Loucy (cell line): ENCODE measurements at regions not wholly inside any gene's neighbourhood (a gene's known extent, or its start where the extent isn't known, plus 50 kb on each side); places are given as distances from the start of the nearest gene placed in this dataset.

Experiments
- H2AFZ ChIP-seq: fragments of 200-600 bp; sonication (generic); 2 replicates; pipeline ENCODE4 v1.6.0; 2016; ENCODE audit warnings: antibody characterized with exemption, mild to moderate bottlenecking, low read length, moderate library complexity
- H3F3A ChIP-seq: fragments of 200-600 bp; 2 replicates; pipeline ENCODE4 v1.6.0; 2016; ENCODE audit warnings: antibody characterized with exemption, low read depth, mild to moderate bottlenecking
- H3K27me3 ChIP-seq: fragments of 200-600 bp; sonication (generic); 2 replicates; pipeline ENCODE4 v1.6.1; 2014; ENCODE audit warnings: low read length, mild to moderate bottlenecking; ENCODE audit not compliant: insufficient read depth, poor library complexity, severe bottlenecking
- H3K36me3 ChIP-seq: fragments of 200-600 bp; sonication (generic); 2 replicates; pipeline ENCODE4 v1.6.1; 2016; ENCODE audit warnings: low read length; ENCODE audit not compliant: insufficient read depth
- H3K4me1 ChIP-seq: fragments of 200-600 bp; sonication (generic); 2 replicates; pipeline ENCODE4 v1.5.1; 2014; ENCODE audit warnings: low read length, mild to moderate bottlenecking; ENCODE audit not compliant: insufficient read depth, poor library complexity, severe bottlenecking
- H3K4me2 ChIP-seq: fragments of 200-600 bp; sonication (generic); 2 replicates; pipeline ENCODE4 v1.6.0; 2014; ENCODE audit warnings: antibody characterized with exemption, low read length, low read depth, mild to moderate bottlenecking; ENCODE audit not compliant: poor library complexity, severe bottlenecking
- H3K4me3 ChIP-seq: fragments of 200-600 bp; sonication (generic); 2 replicates; pipeline ENCODE4 v1.5.1; 2014; ENCODE audit warnings: low read length, mild to moderate bottlenecking, mixed read lengths; ENCODE audit not compliant: poor library complexity, severe bottlenecking
- H3K79me2 ChIP-seq: fragments of 200-600 bp; sonication (generic); 2 replicates; pipeline ENCODE4 v1.6.1; 2014; ENCODE audit warnings: low read length; ENCODE audit not compliant: insufficient read depth
- H3K9ac ChIP-seq: fragments of 200-600 bp; sonication (generic); 2 replicates; pipeline ENCODE4 v1.6.0; 2014; ENCODE audit warnings: mild to moderate bottlenecking, low read depth, low read length, moderate library complexity; ENCODE audit not compliant: poor library complexity, severe bottlenecking
- H3K9me2 ChIP-seq: fragments of 200-600 bp; sonication (generic); replicated peaks from 2 replicates; pipeline ENCODE4 v1.6.1; 2016; ENCODE audit warnings: low read depth, low read length, mixed read lengths
- H3K9me3 ChIP-seq: fragments of 200-600 bp; sonication (generic); 2 replicates; pipeline ENCODE4 v1.6.1; 2014; ENCODE audit warnings: mild to moderate bottlenecking, antibody characterized with exemption, low read length, low read depth; ENCODE audit not compliant: insufficient read depth
- H4K20me1 ChIP-seq: fragments of 200-600 bp; sonication (generic); 2 replicates; pipeline ENCODE4 v1.6.0; 2014; ENCODE audit warnings: antibody characterized with exemption, low read length, mild to moderate bottlenecking; ENCODE audit not compliant: insufficient read depth, poor library complexity, severe bottlenecking
- CTCF ChIP-seq: fragments of 200-600 bp; sonication (generic); conservative IDR thresholded peaks from 2 replicates; pipeline ENCODE4 v1.5.1; 2014; ENCODE audit warnings: mild to moderate bottlenecking, antibody characterized with exemption, low read length
- EZH2phosphoT487 ChIP-seq: fragments of 200-600 bp; IDR thresholded peaks from 2 replicates; pipeline ENCODE4 v1.6.1; 2018; ENCODE audit warnings: antibody characterized with exemption, mild to moderate bottlenecking, moderate library complexity, borderline replicate concordance

- no peaks in the 10 kb centered on the region for H3K36me3 ChIP-seq
- no peak for TF ChIP-seq EZH2phosphoT487
- TF ChIP-seq CTCF, result no peak
Observed at GRCh38 chr15:29442532-29442931, 172.9 kb upstream of the NSMCE3 start.

GRCh38 chr15:29440541-29440940, 170.9 kb upstream of the NSMCE3 start:
- no peaks in the 10 kb centered on the region for H3K4me1 ChIP-seq
- H3K27me3 ChIP-seq, result no peaks in the 10 kb centered on the region
- no peaks in the 10 kb centered on the region for H3K36me3 ChIP-seq
- no peak overlapping the region for H3K4me3 ChIP-seq
- H3K79me2 ChIP-seq, result no peaks in the 10 kb centered on the region; the same call in 1 of the 2 replicates
- no peak overlapping the region for H3K4me2 ChIP-seq
- H3K9me3 ChIP-seq, result no peaks in the 10 kb centered on the region
- no peak overlapping the region for H3K9ac ChIP-seq
- no peaks in the 10 kb centered on the region for H4K20me1 ChIP-seq
- no peaks in the 10 kb centered on the region for H3F3A ChIP-seq
- no peaks in the 10 kb centered on the region for H3K9me2 ChIP-seq
- TF ChIP-seq CTCF (no peak), EZH2phosphoT487 (no peak)
- H2AFZ ChIP-seq, result no peak overlapping the region

More at GRCh38 chr15:29442532-29442931, 172.9 kb upstream of the NSMCE3 start:
- no peaks in the 10 kb centered on the region for H3K4me1 ChIP-seq
- H4K20me1 ChIP-seq, result no peaks in the 10 kb centered on the region
- no peaks in the 10 kb centered on the region for H3F3A ChIP-seq
- no peaks in the 10 kb centered on the region for H3K9me2 ChIP-seq
- no peaks in the 10 kb centered on the region for H3K27me3 ChIP-seq
- H3K9ac ChIP-seq, result no peak overlapping the region
- no peak overlapping the region for H3K4me3 ChIP-seq
- H3K79me2 ChIP-seq, result no peaks in the 10 kb centered on the region
- H2AFZ ChIP-seq, result no peak overlapping the region
- no peaks in the 10 kb centered on the region for H3K9me3 ChIP-seq
- no peak overlapping the region for H3K4me2 ChIP-seq

GRCh38 chr15:29438703-29439055, 169.1 kb upstream of the NSMCE3 start:
- Histone ChIP-seq H3K9me2 (no peaks in the 10 kb centered on the region), H3F3A (no peaks in the 10 kb centered on the region), H2AFZ (no peak overlapping the region), H3K36me3 (no peaks in the 10 kb centered on the region), H3K9ac (no peak overlapping the region), H3K27me3 (no peaks in the 10 kb centered on the region), H4K20me1 (no peaks in the 10 kb centered on the region), H3K4me1 (no peaks in the 10 kb centered on the region), H3K4me3 (no peak overlapping the region), H3K4me2 (no peak overlapping the region), H3K79me2 (no peaks in the 10 kb centered on the region; the same call in 1 of the 2 replicates), H3K9me3 (no peaks in the 10 kb centered on the region)
- TF ChIP-seq CTCF, result no peak
- no peak for TF ChIP-seq EZH2phosphoT487
